ENCODE measurements at regions not wholly inside any gene's neighbourhood (a gene's known extent, or its start where the extent isn't known, plus 50 kb on each side); places are given as distances from the start of the nearest gene placed in this dataset.

DNA sequence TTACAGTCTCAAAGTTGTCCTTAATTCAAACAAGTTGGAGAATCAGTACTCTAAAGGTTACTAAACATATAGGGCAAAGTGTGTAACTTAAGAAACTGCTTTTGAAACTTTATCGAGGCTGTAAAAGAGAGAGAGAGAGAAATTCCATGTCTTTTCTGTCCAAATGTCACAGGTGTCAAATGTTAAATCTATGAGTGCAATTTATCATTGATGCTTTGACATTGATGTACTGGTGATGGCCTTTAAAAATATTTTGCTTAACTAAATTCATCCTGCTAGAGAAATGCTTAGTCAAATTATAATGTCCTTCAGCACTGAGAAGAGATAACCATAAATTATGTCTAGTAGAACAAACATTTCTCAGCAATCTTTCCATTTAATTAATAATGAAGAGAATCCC, 1602.1 kb upstream of the TMEFF2 start:
- DNase-seq = no peak

GRCh38 chr2:193793914-193794313, 1599.2 kb upstream of the TMEFF2 start:
- no peak for DNase-seq

DNA sequence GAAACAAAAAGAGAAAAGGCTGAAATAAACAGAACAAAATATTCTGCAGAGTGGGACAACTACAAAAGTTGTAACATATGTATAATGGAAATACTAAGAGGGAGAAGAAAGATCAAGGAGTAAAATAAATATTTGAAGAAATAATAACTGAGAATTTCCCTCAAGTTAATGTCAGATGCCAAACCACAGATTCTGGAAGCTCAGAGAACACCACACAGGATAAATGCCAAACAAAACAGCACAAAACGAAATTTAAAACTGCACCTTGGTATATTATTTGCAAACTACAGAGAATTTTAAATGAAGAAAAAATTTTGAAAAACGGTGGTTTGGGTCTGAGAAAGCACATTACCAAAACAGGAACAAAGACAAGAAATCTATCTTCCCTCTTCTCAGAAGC, 1588.9 kb upstream of the TMEFF2 start:
- no peak for DNase-seq

DNA sequence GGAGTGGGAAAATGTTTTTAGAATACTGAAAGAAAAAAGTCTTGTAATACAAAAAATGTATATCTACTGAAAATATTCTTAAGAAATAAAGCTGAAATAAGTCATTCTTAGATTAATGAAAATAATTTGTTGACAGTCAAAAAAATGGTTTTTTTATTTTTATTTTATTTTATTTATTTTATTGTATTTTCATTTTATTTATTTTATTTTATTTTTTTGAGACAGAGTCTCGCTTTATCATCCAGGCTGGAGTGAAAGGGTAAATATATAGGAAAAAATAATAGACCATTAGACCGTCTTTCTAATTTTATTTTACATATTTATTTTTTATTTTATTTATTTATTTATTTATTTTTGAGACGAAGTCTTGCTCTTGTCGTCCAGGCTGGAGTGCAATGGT, 1583.6 kb upstream of the TMEFF2 start:
- no peak for DNase-seq

DNA sequence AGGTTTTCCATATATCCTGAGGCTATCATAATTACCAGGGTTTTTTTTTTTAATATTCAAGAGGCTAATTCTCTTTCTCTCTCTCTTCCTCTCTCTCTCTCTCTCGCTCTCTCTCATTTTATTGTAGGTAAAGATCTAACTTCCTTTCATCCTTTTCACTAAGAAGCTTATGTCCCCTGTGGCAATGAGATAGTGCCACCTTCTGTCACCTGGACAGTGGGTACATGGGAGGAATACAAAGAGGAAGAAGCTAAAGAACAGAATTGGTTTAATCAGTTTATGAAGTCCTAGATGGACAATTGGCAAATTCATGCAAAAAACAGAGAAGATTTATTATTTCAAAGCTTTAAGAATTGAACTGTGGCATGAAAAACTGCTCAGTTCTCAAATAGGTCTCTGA, 1582.3 kb upstream of the TMEFF2 start:
- DNase-seq = no peak

DNA sequence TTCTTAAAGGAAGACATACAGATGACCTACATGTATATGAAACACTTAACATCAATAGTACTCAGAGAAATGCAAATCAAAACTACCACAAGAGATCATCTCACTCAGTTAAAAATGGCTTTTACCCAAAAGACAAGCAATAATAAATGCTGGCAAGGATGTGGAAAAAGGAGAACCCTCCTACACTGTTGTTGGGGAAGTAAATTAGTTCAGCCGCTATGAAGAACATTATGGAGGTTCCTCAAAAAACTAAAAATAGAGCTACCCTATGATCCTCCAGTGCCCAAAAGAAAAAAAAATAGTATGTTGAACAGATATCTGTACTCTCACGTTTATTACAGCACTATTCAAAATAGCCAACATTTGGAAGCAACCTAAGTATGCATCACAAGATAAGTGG, 1579.4 kb upstream of the TMEFF2 start:
- no peak for DNase-seq

GRCh38 chr2:193751299-193751698, 1556.6 kb upstream of the TMEFF2 start:
- no peak for DNase-seq

- no peak for DNase-seq
These were observed 1554.8 kb upstream of the TMEFF2 start for GRCh38 chr2:193749485-193749884.

GRCh38 chr2:193743089-193743488, 1548.4 kb upstream of the TMEFF2 start:
- no peak for DNase-seq

- no peak for DNase-seq
These were observed 1544.2 kb upstream of the TMEFF2 start for GRCh38 chr2:193738892-193739291.

DNA sequence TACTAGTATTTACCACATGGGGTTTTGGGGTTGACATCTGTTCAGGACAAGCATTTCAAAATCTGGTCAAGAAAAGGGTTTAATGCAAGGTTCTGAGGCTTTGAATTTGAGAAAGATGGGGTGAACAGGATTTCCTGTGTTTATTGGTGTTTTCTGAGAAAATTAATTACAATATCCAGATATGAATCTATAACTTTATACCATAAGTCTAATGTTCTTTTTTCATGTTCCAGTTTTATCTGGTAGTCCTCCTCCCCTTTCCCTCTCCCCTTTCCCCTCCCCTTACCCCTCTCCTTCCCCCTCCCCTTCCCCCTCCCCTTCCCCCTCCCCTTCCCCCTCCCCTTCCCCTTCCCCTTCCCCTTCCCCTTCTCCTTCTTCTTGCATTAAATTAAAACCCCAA, 1518.2 kb upstream of the TMEFF2 start:
- no peak for DNase-seq

- DNase-seq = no peak
These were observed 1508.7 kb upstream of the TMEFF2 start for GRCh38 chr2:193703411-193703810.

- DNase-seq = no peak
These were observed 1506.8 kb upstream of the TMEFF2 start for GRCh38 chr2:193701484-193701883.

DNA sequence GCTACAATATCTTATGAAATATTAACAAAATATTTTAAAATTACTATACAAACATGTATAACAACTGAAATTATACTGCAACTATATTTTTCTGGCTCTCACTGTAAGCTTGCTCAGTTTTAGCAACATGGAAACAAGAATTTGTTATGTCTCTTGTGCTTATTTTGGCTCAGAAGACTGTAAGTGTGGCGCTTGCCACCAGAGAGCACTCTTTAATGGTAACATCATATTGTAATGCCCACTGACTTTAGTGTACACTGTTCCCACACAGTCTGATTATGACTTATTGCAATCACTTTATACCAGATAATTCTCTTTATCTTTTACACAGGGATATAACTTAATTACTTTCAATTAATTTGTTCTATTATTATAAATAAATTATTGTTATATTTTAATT, 1500.6 kb upstream of the TMEFF2 start:
- DNase-seq = peak; percentile 44

GRCh38 chr2:193693758-193694157, 1499.0 kb upstream of the TMEFF2 start:
- DNase-seq = no peak

DNA sequence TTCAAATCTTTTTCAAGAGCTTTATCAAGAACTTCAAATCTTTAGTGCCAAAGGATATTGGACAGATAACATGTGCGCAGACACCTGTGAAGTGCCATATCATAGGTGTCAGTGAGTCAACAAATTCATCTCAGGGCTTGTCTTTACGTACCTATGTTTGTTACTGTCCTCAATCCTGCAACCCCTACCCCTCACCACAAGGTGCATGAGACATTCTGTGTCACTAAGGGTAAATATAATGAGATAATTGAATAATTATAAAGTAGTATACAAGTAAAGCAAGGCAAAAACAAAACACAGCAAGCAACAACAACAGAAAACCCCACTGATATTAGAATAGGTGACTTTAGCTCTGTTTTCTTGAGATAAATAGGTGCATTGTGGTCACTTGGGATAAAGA, 1495.8 kb upstream of the TMEFF2 start:
- no peak for DNase-seq

GRCh38 chr2:193687195-193687594, 1492.5 kb upstream of the TMEFF2 start:
- no peak for DNase-seq

GRCh38 chr2:193679847-193680246, 1485.1 kb upstream of the TMEFF2 start:
- DNase-seq = no peak

GRCh38 chr2:193670478-193670877, 1475.7 kb upstream of the TMEFF2 start:
- no peak for DNase-seq

GRCh38 chr2:193668557-193669323, 1474.0 kb upstream of the TMEFF2 start:
- DNase-seq = no peak

- no peak for DNase-seq
These were observed 1433.2 kb upstream of the TMEFF2 start for GRCh38 chr2:193627927-193628272.

GRCh38 chr2:193627187-193627926, 1432.6 kb upstream of the TMEFF2 start:
- no peak for DNase-seq

GRCh38 chr2:193608451-193608850, 1413.7 kb upstream of the TMEFF2 start:
- DNase-seq = no peak

- no peak for DNase-seq
These were observed 1396.1 kb upstream of the TMEFF2 start for GRCh38 chr2:193590831-193591230.

- no peak for DNase-seq
These were observed 1389.8 kb upstream of the TMEFF2 start for GRCh38 chr2:193584522-193584938.

Measured in NCI-H1694 treated with DMSO at 0.1 percent for 48 hours (cell line).